ENCODE measurements at regions not wholly inside any gene's neighbourhood (a gene's known extent, or its start where the extent isn't known, plus 50 kb on each side); places are given as distances from the start of the nearest gene placed in this dataset.

DNA sequence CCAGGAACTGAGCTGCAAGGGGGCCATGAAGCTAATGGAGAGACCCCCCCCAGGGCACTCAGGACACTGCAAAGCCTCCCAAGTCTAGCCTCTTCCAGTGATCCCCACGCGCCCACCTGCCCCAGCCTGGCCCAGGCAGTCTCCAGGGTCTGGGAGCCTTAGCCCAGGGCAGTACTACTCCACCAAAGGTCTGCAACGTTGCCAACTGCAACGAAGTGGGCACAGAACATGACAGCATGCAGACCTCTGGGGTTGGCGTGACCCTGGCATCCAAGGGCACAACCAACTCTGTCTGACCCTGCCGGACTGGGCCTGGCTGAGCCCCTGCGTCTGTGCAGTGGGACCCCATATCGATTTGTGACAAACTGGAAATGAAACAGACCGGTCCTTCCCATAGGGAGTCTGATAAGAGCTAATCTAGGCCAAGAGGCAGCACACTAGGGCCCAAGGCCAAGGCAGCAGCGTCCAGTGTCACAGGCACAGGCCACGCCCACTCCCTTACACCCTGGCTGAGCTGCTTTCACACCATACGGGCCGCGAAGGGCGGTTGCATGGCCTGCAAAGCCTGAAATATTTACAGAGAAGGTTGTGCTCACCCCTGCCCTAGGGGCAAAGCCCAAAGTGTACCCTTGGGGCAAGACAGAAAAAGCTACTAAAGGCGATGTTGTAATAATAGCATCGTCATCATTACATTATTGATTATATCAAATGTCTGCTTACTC lies 76.7 kb downstream of the NCOR2 start:
- Histone ChIP-seq H3K36me3 (ENCODE audit: control insufficient read depth, insufficient read depth, low read length) (peaks cover 81% of the 10 kb centered on the region), H3K9me3 (ENCODE audit: control insufficient read depth, insufficient read depth, low read length) (no peaks in the 10 kb centered on the region), H3K27me3 (ENCODE audit: control insufficient read depth, insufficient read depth, low read length) (no peaks in the 10 kb centered on the region), H3K4me3 (ENCODE audit: low read depth, low read length) (no peak overlapping the region), H3K4me1 (ENCODE audit: control insufficient read depth, insufficient read depth, low read length) (peaks cover 49% of the 10 kb centered on the region), H3K27ac (ENCODE audit: low read depth, low read length) (no peak overlapping the region)
- no peak for DNase-seq (ENCODE audit: low read depth in 4 of 6, low spot score in 6 of 6)
- WGBS (ENCODE audit: insufficient coverage), result 84% methylated on average over 16 of the region's 17 CpGs

DNA sequence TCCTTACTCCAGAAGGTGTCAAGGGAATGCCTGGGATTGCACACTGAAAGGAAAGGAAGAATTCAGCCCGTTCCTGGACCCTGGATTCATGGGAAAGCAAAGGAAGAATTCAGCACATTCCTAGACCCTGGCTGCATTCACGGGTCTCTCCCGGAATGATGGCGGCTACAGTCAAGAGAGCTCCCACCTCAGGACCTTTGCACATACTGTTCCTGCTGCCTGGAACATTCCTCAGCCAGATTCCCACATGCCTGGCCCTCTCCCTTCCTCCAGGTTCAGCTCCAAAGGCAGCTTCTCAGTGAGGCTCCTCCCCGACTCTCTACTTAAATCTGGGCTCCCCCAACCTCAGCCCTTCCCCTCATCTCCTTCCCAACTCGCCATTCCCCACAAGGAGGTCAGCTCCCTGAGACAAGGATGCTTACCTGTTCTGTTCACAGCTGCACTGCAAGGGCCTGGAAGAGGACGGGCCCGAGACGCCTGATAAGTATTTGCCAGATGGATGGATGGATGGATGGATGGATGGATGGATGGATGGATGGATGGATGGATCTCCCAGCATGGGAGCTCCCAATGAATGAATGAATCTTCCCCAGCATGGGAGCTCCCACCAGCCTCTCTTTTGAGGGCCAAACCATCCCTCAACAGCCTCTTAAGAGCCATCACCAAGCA lies 77.4 kb downstream of the NCOR2 start:
- H3K27ac ChIP-seq (ENCODE audit: low read depth, low read length), result no peak overlapping the region
- H3K27me3 ChIP-seq (ENCODE audit: control insufficient read depth, insufficient read depth, low read length), result no peaks in the 10 kb centered on the region
- 85% methylated on average over 6 of the region's 9 CpGs for WGBS (ENCODE audit: insufficient coverage)
- DNase-seq (ENCODE audit: low read depth in 4 of 6, low spot score in 6 of 6), result no peak
- H3K4me3 ChIP-seq (ENCODE audit: low read depth, low read length), result no peak overlapping the region
- H3K36me3 ChIP-seq (ENCODE audit: control insufficient read depth, insufficient read depth, low read length), result peaks cover 81% of the 10 kb centered on the region
- no peaks in the 10 kb centered on the region for H3K9me3 ChIP-seq (ENCODE audit: control insufficient read depth, insufficient read depth, low read length)
- H3K4me1 ChIP-seq (ENCODE audit: control insufficient read depth, insufficient read depth, low read length), result peaks cover 47% of the 10 kb centered on the region

DNA sequence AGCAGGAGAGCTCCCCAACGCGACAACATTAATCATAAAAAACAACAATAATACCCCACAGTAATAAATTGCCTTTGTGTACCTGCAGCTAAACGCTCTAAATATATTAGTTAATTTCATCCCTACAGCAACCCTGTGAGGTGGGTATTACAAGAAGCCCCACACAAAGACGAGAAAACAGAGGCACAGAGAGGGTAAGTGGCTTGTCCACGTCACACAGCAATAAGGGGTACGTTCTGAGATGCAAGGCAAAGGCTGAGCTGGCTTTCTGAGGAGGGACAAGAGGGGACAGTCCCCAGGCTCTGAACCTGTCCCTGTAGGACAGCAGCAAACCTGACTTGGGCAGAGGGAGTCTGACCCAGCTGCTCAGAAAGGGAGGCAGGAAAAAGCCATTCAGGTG lies 78.2 kb downstream of the NCOR2 start:
- peaks cover 81% of the 10 kb centered on the region for H3K36me3 ChIP-seq (ENCODE audit: control insufficient read depth, insufficient read depth, low read length)
- peaks cover 47% of the 10 kb centered on the region for H3K4me1 ChIP-seq (ENCODE audit: control insufficient read depth, insufficient read depth, low read length)
- DNase-seq (ENCODE audit: low read depth in 4 of 6, low spot score in 6 of 6), result no peak
- H3K27me3 ChIP-seq (ENCODE audit: control insufficient read depth, insufficient read depth, low read length), result no peaks in the 10 kb centered on the region
- H3K4me3 ChIP-seq (ENCODE audit: low read depth, low read length), result no peak overlapping the region
- WGBS (ENCODE audit: insufficient coverage), result 59% methylated on average over 4 of the region's 6 CpGs
- no peak overlapping the region for H3K27ac ChIP-seq (ENCODE audit: low read depth, low read length)
- no peaks in the 10 kb centered on the region for H3K9me3 ChIP-seq (ENCODE audit: control insufficient read depth, insufficient read depth, low read length)

DNA sequence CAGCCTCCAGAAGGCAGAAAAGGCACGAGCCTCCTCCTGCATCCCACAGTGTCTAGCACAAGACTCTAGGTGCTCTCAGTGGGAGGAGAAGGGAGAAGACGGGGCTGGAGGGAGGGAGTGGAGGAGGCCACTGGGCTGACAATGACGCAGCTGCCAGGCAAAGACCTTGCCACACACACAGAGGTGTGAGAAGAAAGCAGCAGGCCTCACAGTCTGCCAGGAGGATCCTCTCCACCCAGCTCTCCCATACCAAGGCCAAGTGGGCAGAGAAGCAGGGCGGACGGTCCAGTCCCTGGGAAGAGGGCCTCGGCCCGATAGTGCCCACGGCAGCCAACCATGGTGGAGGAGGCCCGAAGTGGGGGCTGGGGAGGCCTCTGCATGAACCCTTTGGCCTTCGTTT lies 78.9 kb downstream of the NCOR2 start:
- no peak for DNase-seq (ENCODE audit: low read depth in 4 of 6, low spot score in 6 of 6)
- 84% methylated on average over 8 of the region's 10 CpGs for WGBS (ENCODE audit: insufficient coverage)
- H3K9me3 ChIP-seq (ENCODE audit: control insufficient read depth, insufficient read depth, low read length), result no peaks in the 10 kb centered on the region
- H3K27me3 ChIP-seq (ENCODE audit: control insufficient read depth, insufficient read depth, low read length), result no peaks in the 10 kb centered on the region
- H3K27ac ChIP-seq (ENCODE audit: low read depth, low read length), result no peak overlapping the region
- peaks cover 81% of the 10 kb centered on the region for H3K36me3 ChIP-seq (ENCODE audit: control insufficient read depth, insufficient read depth, low read length)
- no peak overlapping the region for H3K4me3 ChIP-seq (ENCODE audit: low read depth, low read length)
- H3K4me1 ChIP-seq (ENCODE audit: control insufficient read depth, insufficient read depth, low read length), result peaks cover 47% of the 10 kb centered on the region

DNA sequence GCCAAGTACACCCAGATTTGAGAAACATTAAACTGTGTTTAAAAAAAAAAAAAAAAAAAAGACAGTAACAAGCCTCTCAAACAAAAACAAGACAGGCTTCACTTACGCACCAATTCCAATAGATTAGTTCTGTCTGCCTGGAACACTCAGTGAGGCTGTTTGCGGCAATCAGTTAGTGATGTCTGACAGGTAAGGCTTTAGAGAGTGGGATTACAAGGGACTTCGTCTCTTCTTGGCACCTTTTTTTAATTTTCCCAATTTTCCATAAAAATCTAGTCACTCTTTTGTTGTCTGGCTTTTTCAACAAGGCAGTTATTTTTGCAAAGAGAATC lies 79.6 kb downstream of the NCOR2 start:
- no CpG with 5 or more reads among the region's 3 CpGs for WGBS (ENCODE audit: insufficient coverage)
- Histone ChIP-seq H3K27me3 (ENCODE audit: control insufficient read depth, insufficient read depth, low read length) (no peaks in the 10 kb centered on the region), H3K36me3 (ENCODE audit: control insufficient read depth, insufficient read depth, low read length) (peaks cover 82% of the 10 kb centered on the region), H3K27ac (ENCODE audit: low read depth, low read length) (peak overlapping the region; percentile 35), H3K4me1 (ENCODE audit: control insufficient read depth, insufficient read depth, low read length) (peaks cover 42% of the 10 kb centered on the region), H3K9me3 (ENCODE audit: control insufficient read depth, insufficient read depth, low read length) (no peaks in the 10 kb centered on the region), H3K4me3 (ENCODE audit: low read depth, low read length) (no peak overlapping the region)
- peak in 1 of 6 donors; percentile 64 for DNase-seq (ENCODE audit: low read depth in 4 of 6, low spot score in 6 of 6)

DNA sequence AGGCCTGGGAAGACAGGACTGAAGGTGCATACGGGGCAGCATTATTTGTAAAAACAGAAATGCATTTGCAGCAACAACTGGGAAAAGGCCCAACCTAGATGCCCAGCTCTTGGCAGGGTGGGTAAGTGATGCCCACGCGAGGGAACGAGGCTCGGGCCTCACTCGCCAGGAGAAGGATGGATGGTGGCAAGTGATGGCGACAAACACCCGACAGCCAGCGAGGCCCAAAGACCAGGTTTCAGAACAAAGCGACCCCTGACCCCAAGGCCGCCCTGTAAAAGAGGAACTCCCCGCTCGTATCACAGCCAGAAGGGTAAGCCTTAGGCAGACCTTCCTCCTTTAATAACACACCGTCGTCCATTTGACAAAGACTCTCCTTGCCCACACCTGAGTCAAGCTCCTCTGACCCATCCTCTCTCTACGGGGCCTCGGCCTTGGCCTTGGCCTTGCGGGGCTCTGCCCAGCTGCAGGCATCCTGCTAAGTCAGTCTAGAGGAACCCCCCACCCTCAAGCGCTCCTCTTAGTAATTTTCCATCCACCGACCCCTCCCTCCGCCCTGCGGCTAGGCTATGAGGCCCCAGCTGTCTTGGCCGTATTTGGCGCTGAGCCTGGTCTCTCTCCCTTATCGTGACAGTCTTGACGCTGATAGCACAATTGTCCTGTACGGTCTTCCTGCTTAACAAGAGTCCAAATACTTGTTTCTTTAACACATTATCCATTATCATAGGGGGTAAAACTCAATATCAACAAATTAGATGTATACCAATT lies 80.2 kb downstream of the NCOR2 start:
- H3K4me3 ChIP-seq (ENCODE audit: low read depth, low read length), result no peak overlapping the region
- H3K27ac ChIP-seq (ENCODE audit: low read depth, low read length), result peak overlapping the region; percentile 35
- DNase-seq (ENCODE audit: low read depth in 4 of 6, low spot score in 6 of 6), result peak in 2 of 6 donors; percentile 66 to 75
- no peaks in the 10 kb centered on the region for H3K27me3 ChIP-seq (ENCODE audit: control insufficient read depth, insufficient read depth, low read length)
- H3K4me1 ChIP-seq (ENCODE audit: control insufficient read depth, insufficient read depth, low read length), result peaks cover 38% of the 10 kb centered on the region
- H3K36me3 ChIP-seq (ENCODE audit: control insufficient read depth, insufficient read depth, low read length), result peaks cover 82% of the 10 kb centered on the region
- WGBS (ENCODE audit: insufficient coverage), result 57% methylated on average over 25 of the region's 27 CpGs
- H3K9me3 ChIP-seq (ENCODE audit: control insufficient read depth, insufficient read depth, low read length), result no peaks in the 10 kb centered on the region

DNA sequence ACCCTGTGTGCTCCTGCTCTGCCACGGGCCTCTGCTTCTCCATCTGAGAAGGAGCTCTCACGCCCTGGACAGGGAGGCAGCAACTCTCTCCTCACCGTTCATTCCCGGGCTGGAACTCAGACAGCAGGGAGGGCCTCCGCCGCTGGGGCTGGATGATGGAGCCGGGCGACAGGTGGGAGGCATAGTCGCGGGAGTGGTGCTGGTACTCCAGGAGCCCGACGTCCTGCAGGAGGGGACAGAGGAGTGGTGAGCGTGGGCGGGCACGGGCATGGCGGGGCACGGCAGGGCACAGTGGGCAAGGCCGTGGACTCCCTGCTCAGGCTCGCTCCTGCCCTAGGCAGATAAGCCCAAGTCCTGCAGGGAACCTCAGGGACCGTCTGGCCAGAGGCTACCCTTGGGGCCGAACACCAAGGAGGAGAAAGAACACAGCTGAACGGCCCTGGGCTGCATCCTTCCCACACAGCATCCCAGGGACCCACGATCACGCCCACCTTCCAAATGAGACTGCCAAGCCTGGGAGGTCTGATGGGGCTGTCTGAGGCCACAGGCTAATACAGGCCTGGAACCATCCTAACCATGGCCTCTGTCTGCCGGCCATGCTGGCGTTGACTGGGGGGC lies 81.0 kb downstream of the NCOR2 start:
- H3K9me3 ChIP-seq (ENCODE audit: control insufficient read depth, insufficient read depth, low read length), result no peaks in the 10 kb centered on the region
- H3K4me1 ChIP-seq (ENCODE audit: control insufficient read depth, insufficient read depth, low read length), result peaks cover 40% of the 10 kb centered on the region
- H3K36me3 ChIP-seq (ENCODE audit: control insufficient read depth, insufficient read depth, low read length), result peaks cover 82% of the 10 kb centered on the region
- H3K4me3 ChIP-seq (ENCODE audit: low read depth, low read length), result no peak overlapping the region
- 93% methylated on average over 23 of the region's 26 CpGs for WGBS (ENCODE audit: insufficient coverage)
- no peaks in the 10 kb centered on the region for H3K27me3 ChIP-seq (ENCODE audit: control insufficient read depth, insufficient read depth, low read length)
- no peak overlapping the region for H3K27ac ChIP-seq (ENCODE audit: low read depth, low read length)
- no peak for DNase-seq (ENCODE audit: low read depth in 4 of 6, low spot score in 6 of 6)

DNA sequence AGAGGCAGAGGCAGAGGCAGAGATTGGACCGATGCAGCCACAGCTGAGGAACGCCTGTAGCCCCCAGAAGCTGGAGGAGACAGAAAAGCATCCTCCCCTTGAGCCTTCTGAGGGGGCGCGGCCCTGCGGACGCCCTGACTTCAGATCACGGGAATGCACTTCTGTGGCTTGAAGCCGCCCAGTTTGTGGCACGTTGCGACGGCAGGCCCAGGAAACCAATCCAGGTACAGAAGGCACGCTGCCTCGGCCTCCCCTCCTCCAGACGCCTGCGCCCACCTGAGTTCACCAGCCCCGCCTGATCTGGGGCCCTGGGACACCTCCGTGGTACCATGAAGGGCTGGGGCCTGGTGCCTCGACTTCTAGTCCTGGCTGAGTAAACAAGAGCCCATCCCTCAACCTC lies 82.0 kb downstream of the NCOR2 start:
- Histone ChIP-seq H3K36me3 (ENCODE audit: control insufficient read depth, insufficient read depth, low read length) (peaks cover 81% of the 10 kb centered on the region), H3K9me3 (ENCODE audit: control insufficient read depth, insufficient read depth, low read length) (no peaks in the 10 kb centered on the region), H3K27me3 (ENCODE audit: control insufficient read depth, insufficient read depth, low read length) (no peaks in the 10 kb centered on the region), H3K4me1 (ENCODE audit: control insufficient read depth, insufficient read depth, low read length) (peaks cover 47% of the 10 kb centered on the region), H3K4me3 (ENCODE audit: low read depth, low read length) (no peak overlapping the region), H3K27ac (ENCODE audit: low read depth, low read length) (no peak overlapping the region)
- WGBS (ENCODE audit: insufficient coverage), result 94% methylated on average over 18 of the region's 18 CpGs
- no peak for DNase-seq (ENCODE audit: low read depth in 4 of 6, low spot score in 6 of 6)

DNA sequence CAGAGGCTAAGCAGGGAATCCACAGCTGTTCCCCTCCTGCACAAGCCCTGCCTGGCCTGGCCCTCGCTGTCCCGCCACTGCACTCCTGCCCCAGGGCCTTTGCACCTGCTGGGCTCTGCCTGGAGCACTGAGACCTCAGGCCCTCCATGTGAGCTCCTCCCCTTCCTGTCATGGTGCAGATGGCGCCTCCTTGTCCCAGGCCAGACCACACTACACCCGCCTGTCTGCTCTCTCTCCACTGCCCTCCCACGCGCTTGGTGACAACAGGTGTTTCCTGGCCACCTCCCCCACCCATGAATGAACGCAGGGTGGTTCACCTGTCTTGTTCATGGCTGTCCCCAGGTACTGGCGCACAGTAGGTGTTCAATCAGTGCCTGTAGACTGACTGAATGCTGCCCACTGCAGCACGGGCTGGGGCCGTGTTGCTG lies 82.9 kb downstream of the NCOR2 start:
- peaks cover 82% of the 10 kb centered on the region for H3K36me3 ChIP-seq (ENCODE audit: control insufficient read depth, insufficient read depth, low read length)
- no peak overlapping the region for H3K27ac ChIP-seq (ENCODE audit: low read depth, low read length)

More for the DNA sequence above, 82.9 kb downstream of the NCOR2 start:
- no peak overlapping the region for H3K4me3 ChIP-seq (ENCODE audit: low read depth, low read length)
- 94% methylated on average over 10 of the region's 10 CpGs for WGBS (ENCODE audit: insufficient coverage)
- H3K9me3 ChIP-seq (ENCODE audit: control insufficient read depth, insufficient read depth, low read length), result no peaks in the 10 kb centered on the region
- H3K27me3 ChIP-seq (ENCODE audit: control insufficient read depth, insufficient read depth, low read length), result no peaks in the 10 kb centered on the region
- no peak for DNase-seq (ENCODE audit: low read depth in 4 of 6, low spot score in 6 of 6)
- peaks cover 49% of the 10 kb centered on the region for H3K4me1 ChIP-seq (ENCODE audit: control insufficient read depth, insufficient read depth, low read length)

Measured in spinal cord (tissue), 9 donors.